Mesenchymal stem cell (in vitro differentiated cells and primary cell): ENCODE measurements at regions not wholly inside any gene's neighbourhood (a gene's known extent, or its start where the extent isn't known, plus 50 kb on each side); places are given as distances from the start of the nearest gene placed in this dataset.

Source experiments
- DNase-seq: peaks from one replicate; pipeline ENCODE4 v3.0.0-alpha.2; 2013
- H2AFZ ChIP-seq: one replicate; pipeline ENCODE4 v1.6.1; 2013; ENCODE audit warnings: low read depth, mild to moderate bottlenecking, control low read depth, inconsistent platforms, low read length, moderate library complexity
- H2AK5ac ChIP-seq: 2 replicates; pipeline ENCODE4 v1.6.1; 2013; ENCODE audit warnings: low read length, moderate library complexity, mild to moderate bottlenecking, inconsistent platforms; ENCODE audit not compliant: severe bottlenecking
- H2BK120ac ChIP-seq: one replicate; pipeline ENCODE4 v1.6.1; 2013; ENCODE audit warnings: low read depth, mild to moderate bottlenecking, inconsistent platforms, low read length, moderate library complexity
- H2BK12ac ChIP-seq, 2 experiments: one replicate each; pipeline ENCODE4 v1.6.1; 2013; ENCODE audit warnings: inconsistent platforms in 2 of 2, low read length in 2 of 2, mild to moderate bottlenecking in 2 of 2, moderate library complexity in 2 of 2, control low read depth in 1 of 2
- H2BK15ac ChIP-seq: one replicate; pipeline ENCODE4 v1.6.1; 2013; ENCODE audit warnings: mild to moderate bottlenecking, low read depth, inconsistent platforms; ENCODE audit not compliant: poor library complexity, severe bottlenecking
- H2BK5ac ChIP-seq: 2 replicates; pipeline ENCODE4 v1.6.1; 2013; ENCODE audit warnings: low read depth, mild to moderate bottlenecking, low read length, control low read depth, inconsistent platforms; ENCODE audit not compliant: poor library complexity, severe bottlenecking
- H3K14ac ChIP-seq, 2 experiments: one replicate each; pipeline ENCODE4 v1.6.1; 2013; ENCODE audit warnings: inconsistent platforms in 2 of 2, low read length in 2 of 2, control low read depth in 1 of 2, mild to moderate bottlenecking in 1 of 2, moderate library complexity in 1 of 2
- H3K18ac ChIP-seq, 2 experiments: one replicate each; pipeline ENCODE4 v1.6.1; 2013; ENCODE audit warnings: inconsistent platforms in 2 of 2, low read length in 2 of 2, control low read depth in 1 of 2, low read depth in 1 of 2, mild to moderate bottlenecking in 1 of 2
- H3K23ac ChIP-seq, 2 experiments: one replicate each; pipeline ENCODE4 v1.6.1; 2013; ENCODE audit warnings: inconsistent platforms in 2 of 2, low read length in 2 of 2, mild to moderate bottlenecking in 2 of 2, moderate library complexity in 2 of 2, control low read depth in 1 of 2
- H3K27ac ChIP-seq: 2 replicates; pipeline ENCODE4 v1.5.1; 2013; ENCODE audit warnings: mild to moderate bottlenecking, moderate library complexity, low read length, control low read depth, inconsistent platforms; ENCODE audit not compliant: poor library complexity, severe bottlenecking
- H3K27me3 ChIP-seq, 2 experiments: 2 replicates each; pipeline versions ENCODE4 v1.6.1 to v1.7.0; 2013; ENCODE audit warnings: low read length in 2 of 2, mild to moderate bottlenecking in 2 of 2, moderate library complexity in 2 of 2, control low read depth in 1 of 2, inconsistent platforms in 1 of 2; ENCODE audit not compliant: control insufficient read depth in 1 of 2, insufficient read depth in 1 of 2
- H3K36me3 ChIP-seq, 2 experiments: 2 replicates each; pipeline versions ENCODE4 v1.6.1 to v1.7.0; 2013; ENCODE audit warnings: low read length in 2 of 2, control low read depth in 1 of 2, inconsistent platforms in 1 of 2, low read depth in 1 of 2, mild to moderate bottlenecking in 1 of 2; ENCODE audit not compliant: insufficient read depth in 2 of 2, control insufficient read depth in 1 of 2
- H3K4ac ChIP-seq, 2 experiments: one replicate each; pipeline ENCODE4 v1.6.1; 2013; ENCODE audit warnings: inconsistent platforms in 2 of 2, low read length in 2 of 2, mild to moderate bottlenecking in 2 of 2, moderate library complexity in 2 of 2, control low read depth in 1 of 2, low read depth in 1 of 2
- H3K4me1 ChIP-seq: 2 replicates; pipeline ENCODE4 v1.6.1; 2013; ENCODE audit warnings: low read depth, low read length, control low read depth; ENCODE audit not compliant: control insufficient read depth, insufficient read depth
- H3K4me2 ChIP-seq: 2 replicates; pipeline ENCODE4 v1.6.1; 2013; ENCODE audit warnings: low read length, mild to moderate bottlenecking, inconsistent platforms; ENCODE audit not compliant: poor library complexity, severe bottlenecking
- H3K4me3 ChIP-seq, 2 experiments: 2 replicates each; pipeline versions ENCODE4 v1.5.1 to v1.7.0; 2013; ENCODE audit warnings: low read length in 2 of 2, mild to moderate bottlenecking in 2 of 2, control low read depth in 1 of 2, low read depth in 1 of 2; ENCODE audit not compliant: insufficient read depth in 1 of 2
- H3K79me1 ChIP-seq: replicated peaks from 2 replicates; pipeline ENCODE4 v1.6.1; 2013; ENCODE audit warnings: mild to moderate bottlenecking, control low read depth, low read length, inconsistent platforms; ENCODE audit not compliant: poor library complexity, severe bottlenecking
- H3K9ac ChIP-seq: 2 replicates; pipeline ENCODE4 v1.7.0; 2013; ENCODE audit warnings: mild to moderate bottlenecking, low read length, moderate library complexity
- H3K9me3 ChIP-seq: 2 replicates; pipeline ENCODE4 v1.7.0; 2013; ENCODE audit warnings: mild to moderate bottlenecking, low read length; ENCODE audit not compliant: control insufficient read depth
- H4K8ac ChIP-seq: one replicate; pipeline ENCODE4 v1.6.1; 2013; ENCODE audit warnings: inconsistent platforms, mild to moderate bottlenecking, low read length, moderate library complexity
- H4K91ac ChIP-seq: one replicate; pipeline ENCODE4 v1.6.1; 2013; ENCODE audit warnings: mild to moderate bottlenecking, low read length, inconsistent platforms
- WGBS: methylation state at CpG from one replicate; pipeline ENCODE4 v1.1.7; 2013; ENCODE audit warnings: mixed read lengths; 5-methylcytosine and 5-hydroxymethylcytosine counted together

- no peaks in the 10 kb centered on the region for H3K4me1 ChIP-seq
- H3K27ac ChIP-seq = no peak overlapping the region
- H3K4ac ChIP-seq = no peak overlapping the region
- H3K14ac ChIP-seq = no peak overlapping the region
- H3K9me3 ChIP-seq = no peaks in the 10 kb centered on the region
- H2BK120ac ChIP-seq = no peak overlapping the region
- DNase-seq = no peak
- H3K4me3 ChIP-seq = no peak overlapping the region
- H2AK5ac ChIP-seq = no peak overlapping the region
- H2BK15ac ChIP-seq = no peak overlapping the region
- no peak overlapping the region for H3K18ac ChIP-seq
- H2AFZ ChIP-seq = no peak overlapping the region
- H3K79me1 ChIP-seq = no peaks in the 10 kb centered on the region
- no peak overlapping the region for H3K23ac ChIP-seq
- H3K36me3 ChIP-seq = no peaks in the 10 kb centered on the region
- WGBS = 93% methylated on average over 1 of the region's 1 CpG
- no peak overlapping the region for H4K91ac ChIP-seq
- H3K9ac ChIP-seq = no peak overlapping the region
- H3K27me3 ChIP-seq = no peaks in the 10 kb centered on the region
- H4K8ac ChIP-seq = no peak overlapping the region
- H2BK5ac ChIP-seq = no peak overlapping the region
- H2BK12ac ChIP-seq = no peak overlapping the region
- H3K4me2 ChIP-seq = no peak overlapping the region
These were observed 104.2 kb upstream of the CDH11 start for GRCh38 chr16:65226077-65226476.

GRCh38 chr16:65225488-65225887, 103.6 kb upstream of the CDH11 start:
- no peak overlapping the region for H3K18ac ChIP-seq
- no peak overlapping the region for H3K4ac ChIP-seq
- no peak for DNase-seq
- H2BK12ac ChIP-seq = no peak overlapping the region
- H4K91ac ChIP-seq = no peak overlapping the region
- H3K23ac ChIP-seq = no peak overlapping the region
- H3K14ac ChIP-seq = no peak overlapping the region
- H3K27me3 ChIP-seq = no peaks in the 10 kb centered on the region
- no peaks in the 10 kb centered on the region for H3K4me1 ChIP-seq
- H2BK5ac ChIP-seq = no peak overlapping the region
- H2BK15ac ChIP-seq = no peak overlapping the region
- WGBS = 79% methylated on average over 5 of the region's 5 CpGs
- no peak overlapping the region for H3K4me3 ChIP-seq
- no peaks in the 10 kb centered on the region for H3K79me1 ChIP-seq
- no peak overlapping the region for H2BK120ac ChIP-seq
- no peak overlapping the region for H3K4me2 ChIP-seq
- no peaks in the 10 kb centered on the region for H3K36me3 ChIP-seq
- no peak overlapping the region for H3K9ac ChIP-seq
- no peak overlapping the region for H2AFZ ChIP-seq
- H3K9me3 ChIP-seq = no peaks in the 10 kb centered on the region
- H3K27ac ChIP-seq = no peak overlapping the region
- H4K8ac ChIP-seq = no peak overlapping the region
- H2AK5ac ChIP-seq = no peak overlapping the region

GRCh38 chr16:65224994-65225393, 103.1 kb upstream of the CDH11 start:
- H2AFZ ChIP-seq = no peak overlapping the region
- 100% methylated on average over 1 of the region's 1 CpG for WGBS

GRCh38 chr16:65224471-65224870, 102.6 kb upstream of the CDH11 start:
- no peaks in the 10 kb centered on the region for H3K27me3 ChIP-seq
- no peak overlapping the region for H2AFZ ChIP-seq
- H3K79me1 ChIP-seq = no peaks in the 10 kb centered on the region
- no peak for DNase-seq
- H3K9me3 ChIP-seq = no peaks in the 10 kb centered on the region
- H3K14ac ChIP-seq = no peak overlapping the region
- H3K4me2 ChIP-seq = no peak overlapping the region
- H2BK120ac ChIP-seq = no peak overlapping the region
- no peaks in the 10 kb centered on the region for H3K4me1 ChIP-seq
- no peak overlapping the region for H2BK15ac ChIP-seq
- no peak overlapping the region for H3K4ac ChIP-seq
- WGBS = 93% methylated on average over 2 of the region's 2 CpGs
- H2BK12ac ChIP-seq = no peak overlapping the region
- H3K36me3 ChIP-seq = no peaks in the 10 kb centered on the region
- H4K8ac ChIP-seq = no peak overlapping the region
- no peak overlapping the region for H2AK5ac ChIP-seq
- H3K9ac ChIP-seq = no peak overlapping the region
- H3K4me3 ChIP-seq = no peak overlapping the region
- H4K91ac ChIP-seq = no peak overlapping the region
- H3K23ac ChIP-seq = no peak overlapping the region
- no peak overlapping the region for H2BK5ac ChIP-seq
- no peak overlapping the region for H3K27ac ChIP-seq
- H3K18ac ChIP-seq = no peak overlapping the region

More at GRCh38 chr16:65224994-65225393, 103.1 kb upstream of the CDH11 start:
- H2BK5ac ChIP-seq = no peak overlapping the region
- no peaks in the 10 kb centered on the region for H3K9me3 ChIP-seq
- no peak overlapping the region for H4K91ac ChIP-seq
- H3K14ac ChIP-seq = no peak overlapping the region
- H3K18ac ChIP-seq = no peak overlapping the region
- H3K9ac ChIP-seq = no peak overlapping the region
- H3K36me3 ChIP-seq = no peaks in the 10 kb centered on the region
- H3K79me1 ChIP-seq = no peaks in the 10 kb centered on the region
- no peak overlapping the region for H3K4ac ChIP-seq
- no peaks in the 10 kb centered on the region for H3K27me3 ChIP-seq
- no peak for DNase-seq
- H4K8ac ChIP-seq = no peak overlapping the region
- no peaks in the 10 kb centered on the region for H3K4me1 ChIP-seq
- no peak overlapping the region for H3K4me2 ChIP-seq
- no peak overlapping the region for H2BK15ac ChIP-seq
- H3K27ac ChIP-seq = no peak overlapping the region
- H2BK120ac ChIP-seq = no peak overlapping the region
- no peak overlapping the region for H2BK12ac ChIP-seq
- H2AK5ac ChIP-seq = no peak overlapping the region
- H3K23ac ChIP-seq = no peak overlapping the region
- H3K4me3 ChIP-seq = no peak overlapping the region
